Right lobe of liver (tissue), 4 donors: ENCODE measurements at regions not wholly inside any gene's neighbourhood (a gene's known extent, or its start where the extent isn't known, plus 50 kb on each side); places are given as distances from the start of the nearest gene placed in this dataset.

Experiments used
- POLR2A ChIP-seq: fragments of 450-650 bp; IDR thresholded peaks from one replicate; pipeline ENCODE4 v1.6.1; 2017; ENCODE audit warnings: antibody characterized with exemption, mild to moderate bottlenecking
- TF ChIP-seq, protein P1 (sequence below), 4 donors: fragments of 200-600 bp in 3 of 4; fragments of 450-650 bp in 1 of 4; IDR thresholded peaks; one replicate each; pipeline versions ENCODE4 v1.5.1 to v1.8.0; 2016 to 2022; ENCODE audit warnings: antibody characterized with exemption in 4 of 4, mild to moderate bottlenecking in 2 of 4
- donor health status: DM: no; HTN: no; CAD: no.
- donor health status: DM: no; HTN: no; CAD: no.
- donor health status: DM: no; HTN: yes; CAD: no.

- TF ChIP-seq, protein P1, sequence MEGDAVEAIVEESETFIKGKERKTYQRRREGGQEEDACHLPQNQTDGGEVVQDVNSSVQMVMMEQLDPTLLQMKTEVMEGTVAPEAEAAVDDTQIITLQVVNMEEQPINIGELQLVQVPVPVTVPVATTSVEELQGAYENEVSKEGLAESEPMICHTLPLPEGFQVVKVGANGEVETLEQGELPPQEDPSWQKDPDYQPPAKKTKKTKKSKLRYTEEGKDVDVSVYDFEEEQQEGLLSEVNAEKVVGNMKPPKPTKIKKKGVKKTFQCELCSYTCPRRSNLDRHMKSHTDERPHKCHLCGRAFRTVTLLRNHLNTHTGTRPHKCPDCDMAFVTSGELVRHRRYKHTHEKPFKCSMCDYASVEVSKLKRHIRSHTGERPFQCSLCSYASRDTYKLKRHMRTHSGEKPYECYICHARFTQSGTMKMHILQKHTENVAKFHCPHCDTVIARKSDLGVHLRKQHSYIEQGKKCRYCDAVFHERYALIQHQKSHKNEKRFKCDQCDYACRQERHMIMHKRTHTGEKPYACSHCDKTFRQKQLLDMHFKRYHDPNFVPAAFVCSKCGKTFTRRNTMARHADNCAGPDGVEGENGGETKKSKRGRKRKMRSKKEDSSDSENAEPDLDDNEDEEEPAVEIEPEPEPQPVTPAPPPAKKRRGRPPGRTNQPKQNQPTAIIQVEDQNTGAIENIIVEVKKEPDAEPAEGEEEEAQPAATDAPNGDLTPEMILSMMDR (IDR thresholded peaks at IDR 0.05), result no peak
- TF ChIP-seq POLR2A, result no peak
Measured at GRCh38 chr16:52617591-52617990, 70.6 kb upstream of the TOX3 start.
